ENCODE measurements at regions not wholly inside any gene's neighbourhood (a gene's known extent, or its start where the extent isn't known, plus 50 kb on each side); places are given as distances from the start of the nearest gene placed in this dataset.

DNA sequence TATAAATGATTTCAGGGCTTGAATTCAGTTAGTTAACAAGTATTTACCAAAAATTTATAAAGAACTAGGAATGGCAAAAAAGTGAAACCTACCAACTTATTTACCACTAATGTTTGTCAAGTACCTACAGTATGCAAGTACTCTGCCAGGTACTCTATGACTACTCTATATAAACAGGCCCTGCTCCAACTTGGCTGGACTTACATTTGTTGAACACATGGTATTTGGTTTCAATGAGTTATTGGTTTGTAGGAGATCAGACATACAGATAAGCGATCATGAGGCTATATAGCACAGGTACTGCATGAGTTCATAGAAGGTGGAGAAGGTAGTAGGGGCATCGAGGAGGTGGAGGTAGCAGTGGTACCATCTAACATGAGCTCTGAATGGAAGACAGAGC is 159.9 kb upstream of the PDGFD start:
- no peaks in the 10 kb centered on the region for H3K9me3 ChIP-seq (ENCODE audit: low read depth)
- H3K79me2 ChIP-seq (ENCODE audit: low read depth): no peaks in the 10 kb centered on the region
- no peaks in the 10 kb centered on the region for H3K4me1 ChIP-seq
- H3K27me3 ChIP-seq: no peaks in the 10 kb centered on the region
- H3K4me3 ChIP-seq: no peak overlapping the region
- H3K9ac ChIP-seq: no peak overlapping the region
- Mint-ChIP-seq H3K9me3 (no peaks in the 10 kb centered on the region), H3K4me1 (peaks cover 3% of the 10 kb centered on the region), H3K27me3 (ENCODE audit: insufficient read depth, low read depth) (no peaks in the 10 kb centered on the region), H3K4me3 (no peak overlapping the region), H3K27ac (no peak overlapping the region), H3K36me3 (no peaks in the 10 kb centered on the region)
- no peak for DNase-seq (ENCODE audit: low spot score)
- H3K36me3 ChIP-seq: no peaks in the 10 kb centered on the region
- H3K4me2 ChIP-seq: no peak overlapping the region
- TF ChIP-seq, protein P1, sequence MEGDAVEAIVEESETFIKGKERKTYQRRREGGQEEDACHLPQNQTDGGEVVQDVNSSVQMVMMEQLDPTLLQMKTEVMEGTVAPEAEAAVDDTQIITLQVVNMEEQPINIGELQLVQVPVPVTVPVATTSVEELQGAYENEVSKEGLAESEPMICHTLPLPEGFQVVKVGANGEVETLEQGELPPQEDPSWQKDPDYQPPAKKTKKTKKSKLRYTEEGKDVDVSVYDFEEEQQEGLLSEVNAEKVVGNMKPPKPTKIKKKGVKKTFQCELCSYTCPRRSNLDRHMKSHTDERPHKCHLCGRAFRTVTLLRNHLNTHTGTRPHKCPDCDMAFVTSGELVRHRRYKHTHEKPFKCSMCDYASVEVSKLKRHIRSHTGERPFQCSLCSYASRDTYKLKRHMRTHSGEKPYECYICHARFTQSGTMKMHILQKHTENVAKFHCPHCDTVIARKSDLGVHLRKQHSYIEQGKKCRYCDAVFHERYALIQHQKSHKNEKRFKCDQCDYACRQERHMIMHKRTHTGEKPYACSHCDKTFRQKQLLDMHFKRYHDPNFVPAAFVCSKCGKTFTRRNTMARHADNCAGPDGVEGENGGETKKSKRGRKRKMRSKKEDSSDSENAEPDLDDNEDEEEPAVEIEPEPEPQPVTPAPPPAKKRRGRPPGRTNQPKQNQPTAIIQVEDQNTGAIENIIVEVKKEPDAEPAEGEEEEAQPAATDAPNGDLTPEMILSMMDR (IDR thresholded peaks at IDR 0.05): no peak
- TF ChIP-seq EZH2 (IDR thresholded peaks at IDR 0.05) (no peak), EZH2phosphoT487 (IDR thresholded peaks at IDR 0.05) (no peak)
- H3K27ac ChIP-seq: no peak overlapping the region
- H4K20me1 ChIP-seq (ENCODE audit: low read depth): no peaks in the 10 kb centered on the region
- no peaks in the 10 kb centered on the region for H3F3A ChIP-seq (ENCODE audit: low read depth)
- H2AFZ ChIP-seq (replicated peaks): no peak overlapping the region

DNA sequence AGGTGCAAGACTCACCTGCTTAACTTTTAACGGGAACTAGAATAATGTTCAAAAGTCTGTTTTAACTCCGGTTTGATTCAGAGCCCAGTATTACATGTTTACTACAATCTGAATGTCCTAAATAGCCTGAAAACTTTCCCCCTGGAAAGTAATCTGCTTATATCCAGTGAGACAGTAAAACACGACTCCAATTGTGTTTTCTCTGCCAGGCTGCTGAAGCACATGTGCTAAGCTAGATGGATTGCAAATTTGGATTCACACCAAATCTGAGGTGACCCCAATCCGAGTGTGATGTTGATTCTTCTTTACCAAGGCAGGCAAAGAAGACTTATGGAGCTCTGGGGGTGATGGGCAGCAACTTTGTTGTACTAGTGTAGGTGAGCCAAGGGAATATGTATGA is 158.7 kb upstream of the PDGFD start:
- no peaks in the 10 kb centered on the region for H3K4me1 ChIP-seq
- H3K27me3 ChIP-seq: no peaks in the 10 kb centered on the region
- no peak overlapping the region for H3K4me3 ChIP-seq
- Mint-ChIP-seq H3K27me3 (ENCODE audit: insufficient read depth, low read depth) (no peaks in the 10 kb centered on the region), H3K9me3 (no peaks in the 10 kb centered on the region), H3K4me1 (peaks cover 3% of the 10 kb centered on the region), H3K36me3 (no peaks in the 10 kb centered on the region), H3K27ac (no peak overlapping the region), H3K4me3 (no peak overlapping the region)
- H3F3A ChIP-seq (ENCODE audit: low read depth): no peaks in the 10 kb centered on the region
- H4K20me1 ChIP-seq (ENCODE audit: low read depth): no peaks in the 10 kb centered on the region
- no peak overlapping the region for H3K27ac ChIP-seq
- H2AFZ ChIP-seq (replicated peaks): no peak overlapping the region
- no peak overlapping the region for H3K4me2 ChIP-seq
- no peak for TF ChIP-seq EZH2phosphoT487 (IDR thresholded peaks at IDR 0.05)
- TF ChIP-seq, protein P1 (IDR thresholded peaks at IDR 0.05): no peak
- no peak for TF ChIP-seq EZH2 (IDR thresholded peaks at IDR 0.05)
- no peak for DNase-seq (ENCODE audit: low spot score)
- H3K36me3 ChIP-seq: no peaks in the 10 kb centered on the region
- H3K9ac ChIP-seq: no peak overlapping the region
- H3K79me2 ChIP-seq (ENCODE audit: low read depth): no peaks in the 10 kb centered on the region
- H3K9me3 ChIP-seq (ENCODE audit: low read depth): no peaks in the 10 kb centered on the region

DNA sequence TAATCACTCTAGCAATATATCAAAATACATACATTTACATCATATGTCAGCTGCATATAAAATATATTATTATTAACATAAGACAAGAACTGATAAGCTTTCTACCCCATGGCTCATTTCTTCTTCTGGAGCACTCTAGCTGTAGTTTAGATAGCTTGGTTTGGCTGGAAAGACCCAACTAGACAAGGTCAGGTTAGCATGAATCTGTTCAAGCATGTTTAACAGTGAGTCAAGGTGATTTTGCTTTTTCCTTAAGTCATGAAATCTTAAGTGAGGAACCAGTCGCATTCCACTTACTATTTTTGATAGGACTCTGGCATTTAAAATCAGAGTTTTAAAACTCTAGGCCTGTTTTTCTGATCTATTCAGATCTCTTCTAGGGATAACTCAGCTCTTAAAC is 157.0 kb upstream of the PDGFD start:
- no peak overlapping the region for H3K27ac ChIP-seq
- H3K4me2 ChIP-seq: no peak overlapping the region
- no peaks in the 10 kb centered on the region for H3K4me1 ChIP-seq
- H4K20me1 ChIP-seq (ENCODE audit: low read depth): no peaks in the 10 kb centered on the region
- H3K4me3 Mint-ChIP-seq: no peak overlapping the region
- H3K4me1 Mint-ChIP-seq: peaks cover 3% of the 10 kb centered on the region
- H2AFZ ChIP-seq (replicated peaks): no peak overlapping the region
- no peaks in the 10 kb centered on the region for H3K27me3 Mint-ChIP-seq (ENCODE audit: insufficient read depth, low read depth)
- H3K36me3 Mint-ChIP-seq: no peaks in the 10 kb centered on the region
- H3K27me3 ChIP-seq: no peaks in the 10 kb centered on the region
- no peaks in the 10 kb centered on the region for H3K36me3 ChIP-seq
- no peak for DNase-seq (ENCODE audit: low spot score)
- no peaks in the 10 kb centered on the region for H3K79me2 ChIP-seq (ENCODE audit: low read depth)
- TF ChIP-seq EZH2 (IDR thresholded peaks at IDR 0.05) (no peak), EZH2phosphoT487 (IDR thresholded peaks at IDR 0.05) (no peak)
- TF ChIP-seq, protein P1 (IDR thresholded peaks at IDR 0.05): no peak
- H3K9ac ChIP-seq: no peak overlapping the region
- H3K4me3 ChIP-seq: no peak overlapping the region
- no peaks in the 10 kb centered on the region for H3K9me3 ChIP-seq (ENCODE audit: low read depth)
- no peak overlapping the region for H3K27ac Mint-ChIP-seq
- H3K9me3 Mint-ChIP-seq: no peaks in the 10 kb centered on the region
- H3F3A ChIP-seq (ENCODE audit: low read depth): no peaks in the 10 kb centered on the region

DNA sequence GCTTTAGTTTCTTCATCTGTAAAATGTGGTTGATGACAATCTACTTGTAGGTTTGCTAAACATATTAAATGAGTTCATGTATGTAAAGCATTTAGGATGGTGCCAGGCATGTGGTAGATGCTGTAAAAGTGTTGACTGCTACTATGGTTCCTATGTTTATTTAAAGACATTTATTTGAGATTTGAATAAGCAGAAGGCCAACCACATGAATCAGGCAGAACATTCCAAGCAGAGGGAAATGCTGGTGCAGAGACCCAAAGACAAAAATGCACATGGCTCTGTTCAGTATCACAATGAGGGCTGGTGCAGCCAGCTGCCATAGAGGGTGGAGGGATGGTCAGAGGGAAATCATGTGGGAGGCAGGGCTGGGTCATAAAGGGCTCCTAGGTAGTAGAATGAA is 156.2 kb upstream of the PDGFD start:
- Histone ChIP-seq H3K4me2 (no peak overlapping the region), H3K79me2 (ENCODE audit: low read depth) (no peaks in the 10 kb centered on the region), H3F3A (ENCODE audit: low read depth) (no peaks in the 10 kb centered on the region), H3K36me3 (no peaks in the 10 kb centered on the region), H2AFZ (replicated peaks) (no peak overlapping the region), H4K20me1 (ENCODE audit: low read depth) (no peaks in the 10 kb centered on the region), H3K4me1 (no peaks in the 10 kb centered on the region), H3K9me3 (ENCODE audit: low read depth) (no peaks in the 10 kb centered on the region), H3K27ac (no peak overlapping the region), H3K27me3 (no peaks in the 10 kb centered on the region), H3K9ac (no peak overlapping the region), H3K4me3 (no peak overlapping the region)
- Mint-ChIP-seq H3K27ac (no peak overlapping the region), H3K4me1 (peaks cover 3% of the 10 kb centered on the region), H3K9me3 (no peaks in the 10 kb centered on the region), H3K4me3 (no peak overlapping the region), H3K36me3 (no peaks in the 10 kb centered on the region), H3K27me3 (ENCODE audit: insufficient read depth, low read depth) (peaks cover 2% of the 10 kb centered on the region)
- TF ChIP-seq EZH2phosphoT487 (IDR thresholded peaks at IDR 0.05) (no peak), EZH2 (IDR thresholded peaks at IDR 0.05) (no peak)
- TF ChIP-seq, protein P1 (IDR thresholded peaks at IDR 0.05): no peak
- no peak for DNase-seq (ENCODE audit: low spot score)
